BJ (cell line): ENCODE measurements at regions not wholly inside any gene's neighbourhood (a gene's known extent, or its start where the extent isn't known, plus 50 kb on each side); places are given as distances from the start of the nearest gene placed in this dataset.
"Not testable (repeated sequence)": the region's sequence is repeated elsewhere in the genome, so short reads cannot be mapped to it uniquely, and the experiment has no call there.

Source experiments
- CTCF ChIA-PET: fragments of 350-600 bp; formaldehyde crosslinking; extraction: SDS; loops from one replicate; lab custom pipeline; 2021; ENCODE audit warnings: antibody characterized with exemption, inconsistent platforms; lab: Yijun Ruan, JAX
- POLR2A ChIA-PET: fragments of 300-600 bp; sonication (Branson Sonifier 250); formaldehyde crosslinking; extraction: SDS; loops from one replicate; lab custom pipeline; 2021; ENCODE audit warnings: antibody characterized with exemption; lab: Charles Lee
- DNase-seq: peaks from one replicate; pipeline ENCODE4 v3.0.0-alpha.2; 2011; ENCODE audit warnings: low read depth
- H3K27me3 ChIP-seq: 2 replicates; pipeline ENCODE4 v1.6.0; 2011; ENCODE audit warnings: low read length; ENCODE audit not compliant: control insufficient read depth, insufficient read depth
- H3K36me3 ChIP-seq: 2 replicates; pipeline ENCODE4 v1.5.1; 2011; ENCODE audit warnings: low read length; ENCODE audit not compliant: control insufficient read depth, insufficient read depth
- H3K4me3 ChIP-seq: 2 replicates; pipeline ENCODE4 v1.5.1; 2011; ENCODE audit warnings: low read depth, mild to moderate bottlenecking, control low read depth, low read length
- TF ChIP-seq, protein P1 (sequence below): IDR thresholded peaks from 2 replicates; pipeline ENCODE4 v1.5.1; 2011; ENCODE audit warnings: low read depth, mild to moderate bottlenecking, control low read depth, inconsistent platforms, low read length, moderate library complexity; ENCODE audit not compliant: insufficient read depth

DNA sequence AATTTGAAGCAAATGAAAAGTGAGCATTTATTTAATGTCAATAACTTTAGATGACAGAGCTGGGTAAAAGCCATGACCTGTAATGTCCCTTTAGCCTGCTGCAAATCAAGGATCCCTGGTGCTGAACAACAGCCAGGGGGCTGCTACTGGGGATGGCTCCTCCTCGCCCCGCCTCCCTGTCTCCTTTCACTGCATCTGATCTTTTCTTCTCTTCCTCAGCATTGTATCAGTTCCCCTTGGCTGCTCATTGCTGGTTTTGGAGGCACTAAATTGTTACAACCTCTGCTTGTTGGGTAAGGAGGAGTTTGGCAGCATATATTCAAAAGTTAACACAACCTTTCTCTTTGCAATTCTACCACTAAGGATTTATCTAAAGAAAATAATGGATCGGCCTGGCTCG is 236.3 kb upstream of the ID2 start:
- no peaks in the 10 kb centered on the region for H3K27me3 ChIP-seq
- DNase-seq, result no peak
- CTCF ChIA-PET, result interaction anchor here (0.6 kb wide), 1 partner anchor 57 kb away, joined by 3 read pairs; no protein-coding TSS in a partner anchor
- TF ChIP-seq, protein P1, sequence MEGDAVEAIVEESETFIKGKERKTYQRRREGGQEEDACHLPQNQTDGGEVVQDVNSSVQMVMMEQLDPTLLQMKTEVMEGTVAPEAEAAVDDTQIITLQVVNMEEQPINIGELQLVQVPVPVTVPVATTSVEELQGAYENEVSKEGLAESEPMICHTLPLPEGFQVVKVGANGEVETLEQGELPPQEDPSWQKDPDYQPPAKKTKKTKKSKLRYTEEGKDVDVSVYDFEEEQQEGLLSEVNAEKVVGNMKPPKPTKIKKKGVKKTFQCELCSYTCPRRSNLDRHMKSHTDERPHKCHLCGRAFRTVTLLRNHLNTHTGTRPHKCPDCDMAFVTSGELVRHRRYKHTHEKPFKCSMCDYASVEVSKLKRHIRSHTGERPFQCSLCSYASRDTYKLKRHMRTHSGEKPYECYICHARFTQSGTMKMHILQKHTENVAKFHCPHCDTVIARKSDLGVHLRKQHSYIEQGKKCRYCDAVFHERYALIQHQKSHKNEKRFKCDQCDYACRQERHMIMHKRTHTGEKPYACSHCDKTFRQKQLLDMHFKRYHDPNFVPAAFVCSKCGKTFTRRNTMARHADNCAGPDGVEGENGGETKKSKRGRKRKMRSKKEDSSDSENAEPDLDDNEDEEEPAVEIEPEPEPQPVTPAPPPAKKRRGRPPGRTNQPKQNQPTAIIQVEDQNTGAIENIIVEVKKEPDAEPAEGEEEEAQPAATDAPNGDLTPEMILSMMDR, result no peak
- H3K4me3 ChIP-seq, result no peak overlapping the region
- POLR2A ChIA-PET, result no interaction called here
- H3K36me3 ChIP-seq, result no peaks in the 10 kb centered on the region

- CTCF ChIA-PET, H3K36me3 ChIP-seq, DNase-seq, H3K4me3 ChIP-seq, H3K27me3 ChIP-seq: not testable (repeated sequence)
- POLR2A ChIA-PET, result interaction anchor here (0.6 kb wide), 2 partner anchors 103 to 800 kb away, joined by 3 to 5 read pairs; no protein-coding TSS in a partner anchor
These were observed 235.1 kb upstream of the ID2 start for GRCh38 chr2:8446751-8447150.

GRCh38 chr2:8447610-8448221 is 234.1 kb upstream of the ID2 start:
- CTCF ChIA-PET, result no interaction called here
- POLR2A ChIA-PET, result no interaction called here

DNA sequence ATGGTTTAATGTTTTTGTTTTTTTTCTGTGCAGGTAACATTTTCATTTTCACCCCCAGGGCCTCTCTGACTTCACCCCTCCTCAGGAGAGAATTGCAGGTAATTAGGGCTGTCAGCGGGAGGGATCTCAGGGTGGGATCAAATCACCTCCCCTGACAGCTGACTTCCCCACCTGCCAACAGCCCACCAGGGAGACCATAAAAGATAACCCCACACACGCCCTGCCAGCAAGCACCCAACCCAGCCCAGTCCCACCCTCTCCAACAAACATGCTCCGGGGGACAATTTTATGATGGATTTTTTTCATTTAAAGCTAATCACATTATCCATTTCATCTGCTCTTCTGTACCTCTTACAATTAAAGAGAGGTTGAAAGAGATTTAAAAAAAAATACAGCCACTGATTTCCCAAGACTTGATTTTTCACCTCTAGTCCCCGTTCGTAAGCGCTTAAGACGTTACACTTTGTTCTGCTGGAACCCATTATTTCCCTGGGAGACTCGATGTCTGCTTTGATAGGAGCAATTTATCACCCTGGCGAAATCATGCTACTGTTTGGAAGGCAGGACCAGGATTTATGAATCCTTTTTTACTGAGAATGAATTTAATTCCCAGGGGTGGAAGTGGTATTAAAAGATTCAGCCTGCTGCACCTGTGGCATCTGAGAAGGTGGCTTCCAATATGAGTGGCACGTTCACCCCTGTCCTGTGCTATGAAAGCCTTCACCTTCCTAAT is 232.9 kb upstream of the ID2 start:
- POLR2A ChIA-PET, result no interaction called here
- Histone ChIP-seq H3K27me3 (no peaks in the 10 kb centered on the region), H3K36me3 (no peaks in the 10 kb centered on the region), H3K4me3 (no peak overlapping the region)
- DNase-seq, result no peak
- CTCF ChIA-PET, result interaction anchor here (0.9 to 1.6 kb wide), 3 partner anchors 9 to 47 kb away, joined by 3 read pairs; no protein-coding TSS in a partner anchor
- TF ChIP-seq, protein P1, result no peak

More at GRCh38 chr2:8447610-8448221, 234.1 kb upstream of the ID2 start:
- Histone ChIP-seq H3K27me3 (no peaks in the 10 kb centered on the region), H3K36me3 (no peaks in the 10 kb centered on the region), H3K4me3 (no peak overlapping the region)
- TF ChIP-seq, protein P1, result no peak
- DNase-seq, result peak; percentile 44

DNA sequence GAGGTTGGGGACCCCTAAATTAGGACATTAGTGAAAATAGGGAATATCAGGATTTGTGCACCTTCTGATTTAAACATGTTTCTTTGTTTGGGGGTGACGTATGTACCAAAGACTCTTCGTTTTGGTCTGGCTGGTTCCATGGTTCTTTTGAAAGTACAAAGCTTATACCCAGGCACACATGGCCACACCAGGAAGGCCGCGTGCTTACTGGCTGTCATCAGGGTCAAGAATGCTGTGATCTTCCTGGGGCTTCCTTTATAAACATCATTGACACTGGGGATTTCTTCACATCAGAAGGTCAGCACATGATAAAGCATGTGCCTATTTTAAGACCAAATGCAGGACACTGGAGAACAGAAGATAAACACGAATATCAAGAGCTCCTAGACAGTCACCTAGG is 230.6 kb upstream of the ID2 start:
- no peak overlapping the region for H3K4me3 ChIP-seq
- ChIA-PET POLR2A (no interaction called here), CTCF (no interaction called here)
- TF ChIP-seq, protein P1, result no peak
- DNase-seq, result no peak
- H3K27me3 ChIP-seq, result no peaks in the 10 kb centered on the region; the same call in 1 of the 2 replicates
- no peaks in the 10 kb centered on the region for H3K36me3 ChIP-seq
